ENCODE measurements at regions not wholly inside any gene's neighbourhood (a gene's known extent, or its start where the extent isn't known, plus 50 kb on each side); places are given as distances from the start of the nearest gene placed in this dataset.

GRCh38 chr6:14459315-14459714 lies 341.7 kb downstream of the CD83 start:
- no peaks in the 10 kb centered on the region for H3K9me3 ChIP-seq (ENCODE audit: control insufficient read depth in 1 of 2, low read length in 2 of 2)
- no peak overlapping the region for H3K4me3 ChIP-seq (ENCODE audit: low read depth in 1 of 2, low read length in 2 of 2)
- H3K27me3 ChIP-seq (ENCODE audit: control insufficient read depth in 1 of 2, insufficient read depth in 2 of 2, low read length in 2 of 2), result no peaks in the 10 kb centered on the region
- peaks cover 0 to 3% of the 10 kb centered on the region in 2 donors for H3K4me1 ChIP-seq (ENCODE audit: control insufficient read depth in 1 of 2, insufficient read depth in 2 of 2, low read length in 2 of 2)
- H3K36me3 ChIP-seq (ENCODE audit: control insufficient read depth in 1 of 2, insufficient read depth in 2 of 2, low read length in 2 of 2), result no peaks in the 10 kb centered on the region
- H3K9ac ChIP-seq (ENCODE audit: low read depth in 1 of 2, low read length in 2 of 2), result no peak overlapping the region
- no peak overlapping the region for H3K27ac ChIP-seq (ENCODE audit: low read depth, low read length)

DNA sequence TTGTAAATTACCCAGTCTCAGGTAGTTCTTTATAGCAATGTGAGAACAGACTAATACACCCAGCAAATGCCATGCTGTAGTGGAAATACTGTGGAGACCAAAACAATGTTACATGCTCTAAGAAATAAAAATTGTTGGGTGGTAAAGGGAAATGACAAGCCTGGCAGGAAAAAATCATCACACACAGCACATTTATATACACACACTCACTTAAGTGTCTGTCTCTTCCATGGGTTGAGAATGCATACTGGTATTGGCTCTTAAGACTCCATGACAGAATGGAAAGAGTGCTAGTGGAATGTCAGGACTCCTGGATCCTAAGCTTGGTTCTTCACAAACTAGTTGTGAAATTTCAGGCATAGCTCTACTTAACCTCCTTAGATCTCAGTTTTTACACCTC lies 343.0 kb downstream of the CD83 start:
- Histone ChIP-seq H3K9me3 (ENCODE audit: control insufficient read depth in 1 of 2, low read length in 2 of 2) (no peaks in the 10 kb centered on the region), H3K27me3 (ENCODE audit: control insufficient read depth in 1 of 2, insufficient read depth in 2 of 2, low read length in 2 of 2) (no peaks in the 10 kb centered on the region), H3K27ac (ENCODE audit: low read depth, low read length) (no peak overlapping the region), H3K4me3 (ENCODE audit: low read depth in 1 of 2, low read length in 2 of 2) (no peak overlapping the region), H3K36me3 (ENCODE audit: control insufficient read depth in 1 of 2, insufficient read depth in 2 of 2, low read length in 2 of 2) (no peaks in the 10 kb centered on the region), H3K9ac (ENCODE audit: low read depth in 1 of 2, low read length in 2 of 2) (no peak overlapping the region), H3K4me1 (ENCODE audit: control insufficient read depth in 1 of 2, insufficient read depth in 2 of 2, low read length in 2 of 2) (no peaks in the 10 kb centered on the region)

GRCh38 chr6:14462135-14462534 lies 344.6 kb downstream of the CD83 start:
- Histone ChIP-seq H3K9ac (ENCODE audit: low read depth in 1 of 2, low read length in 2 of 2) (no peak overlapping the region), H3K9me3 (ENCODE audit: control insufficient read depth in 1 of 2, low read length in 2 of 2) (no peaks in the 10 kb centered on the region), H3K27ac (ENCODE audit: low read depth, low read length) (no peak overlapping the region)

GRCh38 chr6:14462566-14462965 lies 345.0 kb downstream of the CD83 start:
- no peaks in the 10 kb centered on the region for H3K27me3 ChIP-seq (ENCODE audit: control insufficient read depth in 1 of 2, insufficient read depth in 2 of 2, low read length in 2 of 2)
- no peak overlapping the region for H3K9ac ChIP-seq (ENCODE audit: low read depth in 1 of 2, low read length in 2 of 2)
- H3K27ac ChIP-seq (ENCODE audit: low read depth, low read length), result no peak overlapping the region
- no peaks in the 10 kb centered on the region for H3K4me1 ChIP-seq (ENCODE audit: control insufficient read depth in 1 of 2, insufficient read depth in 2 of 2, low read length in 2 of 2)
- H3K36me3 ChIP-seq (ENCODE audit: control insufficient read depth in 1 of 2, insufficient read depth in 2 of 2, low read length in 2 of 2), result no peaks in the 10 kb centered on the region
- no peaks in the 10 kb centered on the region for H3K9me3 ChIP-seq (ENCODE audit: control insufficient read depth in 1 of 2, low read length in 2 of 2)
- H3K4me3 ChIP-seq (ENCODE audit: low read depth in 1 of 2, low read length in 2 of 2), result no peak overlapping the region

More at GRCh38 chr6:14462135-14462534, 344.6 kb downstream of the CD83 start:
- Histone ChIP-seq H3K4me3 (ENCODE audit: low read depth in 1 of 2, low read length in 2 of 2) (no peak overlapping the region), H3K36me3 (ENCODE audit: control insufficient read depth in 1 of 2, insufficient read depth in 2 of 2, low read length in 2 of 2) (no peaks in the 10 kb centered on the region), H3K4me1 (ENCODE audit: control insufficient read depth in 1 of 2, insufficient read depth in 2 of 2, low read length in 2 of 2) (no peaks in the 10 kb centered on the region), H3K27me3 (ENCODE audit: control insufficient read depth in 1 of 2, insufficient read depth in 2 of 2, low read length in 2 of 2) (no peaks in the 10 kb centered on the region)

GRCh38 chr6:14463110-14463509 lies 345.5 kb downstream of the CD83 start:
- Histone ChIP-seq H3K9me3 (ENCODE audit: control insufficient read depth in 1 of 2, low read length in 2 of 2) (no peaks in the 10 kb centered on the region), H3K9ac (ENCODE audit: low read depth in 1 of 2, low read length in 2 of 2) (no peak overlapping the region), H3K27me3 (ENCODE audit: control insufficient read depth in 1 of 2, insufficient read depth in 2 of 2, low read length in 2 of 2) (no peaks in the 10 kb centered on the region), H3K4me3 (ENCODE audit: low read depth in 1 of 2, low read length in 2 of 2) (no peak overlapping the region), H3K27ac (ENCODE audit: low read depth, low read length) (no peak overlapping the region), H3K36me3 (ENCODE audit: control insufficient read depth in 1 of 2, insufficient read depth in 2 of 2, low read length in 2 of 2) (no peaks in the 10 kb centered on the region), H3K4me1 (ENCODE audit: control insufficient read depth in 1 of 2, insufficient read depth in 2 of 2, low read length in 2 of 2) (no peaks in the 10 kb centered on the region)

- H3K4me1 ChIP-seq (ENCODE audit: control insufficient read depth in 1 of 2, insufficient read depth in 2 of 2, low read length in 2 of 2), result no peaks in the 10 kb centered on the region
- no peaks in the 10 kb centered on the region for H3K9me3 ChIP-seq (ENCODE audit: control insufficient read depth in 1 of 2, low read length in 2 of 2)
- H3K27ac ChIP-seq (ENCODE audit: low read depth, low read length), result no peak overlapping the region
- no peak overlapping the region for H3K4me3 ChIP-seq (ENCODE audit: low read depth in 1 of 2, low read length in 2 of 2)
- H3K36me3 ChIP-seq (ENCODE audit: control insufficient read depth in 1 of 2, insufficient read depth in 2 of 2, low read length in 2 of 2), result no peaks in the 10 kb centered on the region
- H3K9ac ChIP-seq (ENCODE audit: low read depth in 1 of 2, low read length in 2 of 2), result no peak overlapping the region
- no peaks in the 10 kb centered on the region for H3K27me3 ChIP-seq (ENCODE audit: control insufficient read depth in 1 of 2, insufficient read depth in 2 of 2, low read length in 2 of 2)
Measured at GRCh38 chr6:14464055-14464454, 346.5 kb downstream of the CD83 start.

DNA sequence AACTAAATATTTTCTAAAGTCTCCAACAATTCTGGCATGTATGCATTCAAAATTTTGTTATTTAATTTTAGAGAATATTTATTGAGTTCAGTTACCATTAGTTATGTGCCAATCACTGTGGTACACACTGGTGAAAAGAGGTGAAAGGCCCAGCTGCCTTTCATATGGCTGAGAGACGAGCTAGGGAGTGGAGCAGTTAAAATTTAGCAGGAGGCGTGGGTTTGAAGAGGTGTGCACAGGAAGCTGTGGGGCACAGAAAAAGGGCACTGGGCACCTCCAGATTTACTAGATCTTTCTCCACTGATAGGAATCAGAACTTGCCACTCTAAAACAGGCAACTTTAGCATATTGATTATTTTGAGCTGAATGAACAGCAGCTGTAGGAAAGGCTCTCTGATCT lies 347.1 kb downstream of the CD83 start:
- H3K4me3 ChIP-seq (ENCODE audit: low read depth in 1 of 2, low read length in 2 of 2), result no peak overlapping the region
- H3K27me3 ChIP-seq (ENCODE audit: control insufficient read depth in 1 of 2, insufficient read depth in 2 of 2, low read length in 2 of 2), result no peaks in the 10 kb centered on the region
- no peaks in the 10 kb centered on the region for H3K36me3 ChIP-seq (ENCODE audit: control insufficient read depth in 1 of 2, insufficient read depth in 2 of 2, low read length in 2 of 2)
- H3K9ac ChIP-seq (ENCODE audit: low read depth in 1 of 2, low read length in 2 of 2), result no peak overlapping the region
- H3K27ac ChIP-seq (ENCODE audit: low read depth, low read length), result no peak overlapping the region
- H3K9me3 ChIP-seq (ENCODE audit: control insufficient read depth in 1 of 2, low read length in 2 of 2), result no peaks in the 10 kb centered on the region
- no peaks in the 10 kb centered on the region for H3K4me1 ChIP-seq (ENCODE audit: control insufficient read depth in 1 of 2, insufficient read depth in 2 of 2, low read length in 2 of 2)

DNA sequence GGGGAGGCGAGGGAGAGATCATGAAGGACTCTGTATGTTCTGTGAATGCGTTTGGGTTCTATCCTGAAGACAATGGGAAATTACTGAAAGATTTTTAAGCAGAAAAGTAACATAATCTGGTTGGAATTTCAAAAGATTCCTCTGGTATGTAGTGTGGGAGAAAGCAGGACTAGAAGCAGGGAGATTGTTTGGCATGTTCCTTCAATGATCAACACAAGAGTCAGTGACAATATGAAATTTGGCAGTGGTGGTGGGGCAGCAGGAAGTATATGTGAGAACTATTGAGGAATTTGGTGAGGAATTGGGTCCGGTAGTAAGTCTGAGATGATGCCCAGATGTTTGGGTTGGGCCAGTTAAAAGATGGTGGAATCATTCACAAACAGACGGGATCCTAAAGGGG lies 348.7 kb downstream of the CD83 start:
- no peaks in the 10 kb centered on the region for H3K27me3 ChIP-seq (ENCODE audit: control insufficient read depth in 1 of 2, insufficient read depth in 2 of 2, low read length in 2 of 2)
- no peak overlapping the region for H3K9ac ChIP-seq (ENCODE audit: low read depth in 1 of 2, low read length in 2 of 2)
- no peaks in the 10 kb centered on the region for H3K4me1 ChIP-seq (ENCODE audit: control insufficient read depth in 1 of 2, insufficient read depth in 2 of 2, low read length in 2 of 2)
- H3K9me3 ChIP-seq (ENCODE audit: control insufficient read depth in 1 of 2, low read length in 2 of 2), result no peaks in the 10 kb centered on the region
- H3K36me3 ChIP-seq (ENCODE audit: control insufficient read depth in 1 of 2, insufficient read depth in 2 of 2, low read length in 2 of 2), result no peaks in the 10 kb centered on the region
- no peak overlapping the region for H3K27ac ChIP-seq (ENCODE audit: low read depth, low read length)
- H3K4me3 ChIP-seq (ENCODE audit: low read depth in 1 of 2, low read length in 2 of 2), result no peak overlapping the region

DNA sequence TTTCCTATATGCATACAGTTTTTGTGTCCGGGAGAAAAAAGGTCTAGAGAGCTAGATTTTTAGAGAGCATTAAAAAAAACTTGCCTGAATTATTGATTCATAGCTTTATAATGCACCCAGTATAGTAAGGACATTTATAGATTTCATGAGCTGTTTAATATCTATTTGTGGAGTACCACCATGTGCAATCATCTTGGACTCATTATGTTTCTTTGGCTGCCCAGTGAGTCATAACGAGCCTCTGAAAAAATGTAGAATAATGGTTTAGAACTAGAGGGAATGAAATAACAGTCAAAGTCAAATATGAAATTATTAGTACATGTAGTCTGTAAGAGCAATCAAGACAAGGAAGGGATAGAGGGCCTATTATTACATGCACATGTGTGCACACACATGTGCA lies 350.0 kb downstream of the CD83 start:
- Histone ChIP-seq H3K27ac (ENCODE audit: low read depth, low read length) (no peak overlapping the region), H3K36me3 (ENCODE audit: control insufficient read depth in 1 of 2, insufficient read depth in 2 of 2, low read length in 2 of 2) (no peaks in the 10 kb centered on the region), H3K4me1 (ENCODE audit: control insufficient read depth in 1 of 2, insufficient read depth in 2 of 2, low read length in 2 of 2) (no peaks in the 10 kb centered on the region), H3K4me3 (ENCODE audit: low read depth in 1 of 2, low read length in 2 of 2) (no peak overlapping the region), H3K9ac (ENCODE audit: low read depth in 1 of 2, low read length in 2 of 2) (no peak overlapping the region), H3K9me3 (ENCODE audit: control insufficient read depth in 1 of 2, low read length in 2 of 2) (no peaks in the 10 kb centered on the region), H3K27me3 (ENCODE audit: control insufficient read depth in 1 of 2, insufficient read depth in 2 of 2, low read length in 2 of 2) (no peaks in the 10 kb centered on the region)

DNA sequence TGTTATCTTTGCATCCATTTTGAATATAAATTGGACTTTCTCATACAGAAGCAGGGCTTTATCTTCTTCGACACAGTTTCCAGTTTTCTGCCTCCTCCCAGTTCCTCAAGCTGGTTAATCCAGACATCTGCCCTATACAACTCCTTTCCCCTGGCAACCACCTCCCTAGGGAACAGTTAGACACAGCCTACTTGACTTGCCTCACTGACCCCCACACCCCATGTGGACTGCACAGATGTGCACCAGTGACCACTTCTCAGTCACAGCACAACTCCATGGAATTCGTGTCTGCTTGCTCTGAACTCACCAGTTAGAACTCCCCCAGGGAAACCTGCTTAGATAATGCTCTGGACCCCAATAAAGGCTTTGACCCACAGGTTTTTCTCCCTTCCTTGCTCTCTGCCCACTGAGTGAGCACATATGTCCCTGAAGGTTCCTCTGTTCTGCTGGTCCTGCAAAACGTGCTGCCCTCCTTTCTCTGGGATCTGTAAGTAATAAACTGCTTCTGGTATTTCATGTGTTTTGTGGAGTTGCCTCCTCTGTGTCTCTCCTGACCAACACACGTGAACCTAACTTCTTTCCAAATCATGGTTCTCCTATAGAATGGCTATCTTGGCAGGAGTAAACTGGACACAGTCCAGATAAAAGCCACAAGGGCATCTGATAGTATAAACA lies 351.2 kb downstream of the CD83 start:
- Histone ChIP-seq H3K36me3 (ENCODE audit: control insufficient read depth in 1 of 2, insufficient read depth in 2 of 2, low read length in 2 of 2) (no peaks in the 10 kb centered on the region), H3K27ac (ENCODE audit: low read depth, low read length) (no peak overlapping the region), H3K4me1 (ENCODE audit: control insufficient read depth in 1 of 2, insufficient read depth in 2 of 2, low read length in 2 of 2) (no peaks in the 10 kb centered on the region), H3K27me3 (ENCODE audit: control insufficient read depth in 1 of 2, insufficient read depth in 2 of 2, low read length in 2 of 2) (no peaks in the 10 kb centered on the region), H3K9ac (ENCODE audit: low read depth in 1 of 2, low read length in 2 of 2) (no peak overlapping the region), H3K9me3 (ENCODE audit: control insufficient read depth in 1 of 2, low read length in 2 of 2) (no peaks in the 10 kb centered on the region), H3K4me3 (ENCODE audit: low read depth in 1 of 2, low read length in 2 of 2) (no peak overlapping the region)

DNA sequence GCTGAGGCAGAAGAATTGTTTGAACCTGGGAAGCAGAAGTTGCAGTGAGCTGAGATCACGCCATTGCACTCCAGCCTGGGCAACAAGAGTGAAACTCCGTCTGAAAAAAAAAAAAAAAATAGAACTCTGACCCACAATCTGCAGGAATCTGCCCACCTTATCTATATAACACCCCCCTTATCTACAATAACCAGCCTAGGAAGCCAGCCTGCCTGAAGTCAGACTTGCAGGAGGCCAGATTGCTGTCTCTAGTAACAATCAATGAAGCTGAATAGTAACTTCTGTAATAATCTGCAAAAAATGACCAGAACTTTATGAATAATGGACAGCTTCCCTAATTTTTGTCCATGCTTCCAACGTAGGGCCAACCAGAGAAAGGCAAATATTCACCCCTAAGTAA lies 352.5 kb downstream of the CD83 start:
- H3K9ac ChIP-seq (ENCODE audit: low read depth in 1 of 2, low read length in 2 of 2), result no peak overlapping the region
- no peaks in the 10 kb centered on the region for H3K27me3 ChIP-seq (ENCODE audit: control insufficient read depth in 1 of 2, insufficient read depth in 2 of 2, low read length in 2 of 2)
- H3K4me3 ChIP-seq (ENCODE audit: low read depth in 1 of 2, low read length in 2 of 2), result no peak overlapping the region
- H3K9me3 ChIP-seq (ENCODE audit: control insufficient read depth in 1 of 2, low read length in 2 of 2), result no peaks in the 10 kb centered on the region
- H3K36me3 ChIP-seq (ENCODE audit: control insufficient read depth in 1 of 2, insufficient read depth in 2 of 2, low read length in 2 of 2), result no peaks in the 10 kb centered on the region
- H3K4me1 ChIP-seq (ENCODE audit: control insufficient read depth in 1 of 2, insufficient read depth in 2 of 2, low read length in 2 of 2), result no peaks in the 10 kb centered on the region
- H3K27ac ChIP-seq (ENCODE audit: low read depth, low read length), result no peak overlapping the region
